HEK293 (cell line): ENCODE measurements at regions not wholly inside any gene's neighbourhood (a gene's known extent, or its start where the extent isn't known, plus 50 kb on each side); places are given as distances from the start of the nearest gene placed in this dataset.

ENCODE experiments used
- CTCF ChIA-PET: fragments of 350-600 bp; formaldehyde crosslinking; extraction: SDS; loops from one replicate; lab custom pipeline; 2021; ENCODE audit warnings: antibody characterized with exemption; lab: Yijun Ruan, JAX
- POLR2A ChIA-PET: fragments of 300-600 bp; formaldehyde crosslinking; extraction: SDS; loops from one replicate; lab custom pipeline; 2020; ENCODE audit warnings: antibody characterized with exemption, inconsistent platforms; lab: Yijun Ruan, JAX
- H3K27ac ChIP-seq: fragments of 200-500 bp; sonication (Bioruptor generic); 2 replicates; pipeline ENCODE4 v1.5.1; 2014; ENCODE audit warnings: low read depth, low read length, control low read depth, inconsistent platforms; ENCODE audit errors: extremely low read depth
- H3K36me3 ChIP-seq, 2 experiments: fragments of 200-500 bp in 1 of 2; sonication (Bioruptor generic) in 1 of 2; 1 replicate in 1 of 2; 2 replicates in 1 of 2; pipeline ENCODE4 v1.5.1; 2014 to 2017; ENCODE audit warnings: inconsistent platforms in 2 of 2, low read length in 2 of 2; ENCODE audit not compliant: control insufficient read depth in 2 of 2, insufficient read depth in 1 of 2
- H3K4me1 ChIP-seq: fragments of 200-500 bp; sonication (Bioruptor generic); 2 replicates; pipeline ENCODE4 v1.5.1; 2014; ENCODE audit warnings: mild to moderate bottlenecking, low read length, inconsistent platforms; ENCODE audit not compliant: control insufficient read depth, insufficient read depth
- H3K4me3 ChIP-seq: 2 replicates; pipeline ENCODE4 v1.5.1; 2011; ENCODE audit warnings: low read depth, mild to moderate bottlenecking, control low read depth, low read length, moderate library complexity
- H3K9me3 ChIP-seq: fragments of 200-500 bp; sonication (Bioruptor generic); 2 replicates; pipeline ENCODE4 v1.5.1; 2014; ENCODE audit warnings: low read depth, low read length, inconsistent platforms; ENCODE audit not compliant: control insufficient read depth, insufficient read depth
- KLF1 ChIP-seq: fragments of 450-650 bp; formaldehyde crosslinking; IDR thresholded peaks from 2 replicates; pipeline ENCODE4 v1.5.1; 2016; ENCODE audit warnings: missing biosample characterization, missing genetic modification characterization
- SCRT2 ChIP-seq: fragments of 450-650 bp; formaldehyde crosslinking; IDR thresholded peaks from 2 replicates; pipeline ENCODE4 v1.5.1; 2016; ENCODE audit warnings: missing biosample characterization, missing genetic modification characterization
- WT1 ChIP-seq: fragments of 450-650 bp; formaldehyde crosslinking; IDR thresholded peaks from 2 replicates; pipeline ENCODE4 v1.5.1; 2016; ENCODE audit warnings: missing biosample characterization, missing genetic modification characterization
- ZNF10 ChIP-seq: fragments of 450-650 bp; formaldehyde crosslinking; IDR thresholded peaks from 2 replicates; pipeline ENCODE4 v1.5.1; 2017; ENCODE audit warnings: missing biosample characterization, missing genetic modification characterization
- ZNF146 ChIP-seq: fragments of 450-650 bp; formaldehyde crosslinking; IDR thresholded peaks from 2 replicates; pipeline ENCODE4 v1.5.1; 2016; ENCODE audit warnings: missing biosample characterization, missing genetic modification characterization
- ZNF148 ChIP-seq: fragments of 450-650 bp; formaldehyde crosslinking; IDR thresholded peaks from 2 replicates; pipeline ENCODE4 v1.5.0; 2017; ENCODE audit warnings: missing biosample characterization, missing genetic modification characterization, borderline replicate concordance
- ZNF157 ChIP-seq: fragments of 450-650 bp; formaldehyde crosslinking; IDR thresholded peaks from 2 replicates; pipeline ENCODE4 v1.5.1; 2016; ENCODE audit warnings: missing biosample characterization, missing genetic modification characterization
- ZNF16 ChIP-seq: fragments of 450-650 bp; formaldehyde crosslinking; IDR thresholded peaks from 2 replicates; pipeline ENCODE4 v1.5.1; 2016; ENCODE audit warnings: low read depth, missing biosample characterization, missing genetic modification characterization
- ZNF202 ChIP-seq: fragments of 450-650 bp; formaldehyde crosslinking; IDR thresholded peaks from 2 replicates; pipeline ENCODE4 v1.5.1; 2016; ENCODE audit warnings: missing biosample characterization, missing genetic modification characterization, borderline replicate concordance
- ZNF24 ChIP-seq: fragments of 450-650 bp; formaldehyde crosslinking; IDR thresholded peaks from 2 replicates; pipeline ENCODE4 v1.5.1; 2016; ENCODE audit warnings: missing biosample characterization, missing genetic modification characterization
- ZNF404 ChIP-seq: fragments of 450-650 bp; formaldehyde crosslinking; IDR thresholded peaks from 2 replicates; pipeline ENCODE4 v1.5.1; 2017; ENCODE audit warnings: missing biosample characterization, missing genetic modification characterization
- ZNF416 ChIP-seq: fragments of 450-650 bp; formaldehyde crosslinking; IDR thresholded peaks from 2 replicates; pipeline ENCODE4 v1.5.1; 2016; ENCODE audit warnings: missing biosample characterization, missing genetic modification characterization
- ZNF423 ChIP-seq: fragments of 450-650 bp; formaldehyde crosslinking; IDR thresholded peaks from 2 replicates; pipeline ENCODE4 v1.5.1; 2016; ENCODE audit warnings: missing biosample characterization, missing genetic modification characterization
- ZNF555 ChIP-seq: fragments of 450-650 bp; formaldehyde crosslinking; conservative IDR thresholded peaks from 2 replicates; pipeline ENCODE4 v1.5.1; 2017; ENCODE audit warnings: missing biosample characterization, mild to moderate bottlenecking, missing genetic modification characterization, inconsistent platforms
- ZNF639 ChIP-seq: fragments of 450-650 bp; formaldehyde crosslinking; IDR thresholded peaks from 2 replicates; pipeline ENCODE4 v1.5.1; 2016; ENCODE audit warnings: missing biosample characterization, missing genetic modification characterization
- ZNF670 ChIP-seq: fragments of 450-650 bp; formaldehyde crosslinking; IDR thresholded peaks from 2 replicates; pipeline ENCODE4 v1.5.1; 2016; ENCODE audit warnings: missing biosample characterization, missing genetic modification characterization, low read depth
- ZNF768 ChIP-seq: fragments of 450-650 bp; formaldehyde crosslinking; IDR thresholded peaks from 2 replicates; pipeline ENCODE4 v1.5.1; 2018; ENCODE audit warnings: missing biosample characterization, mild to moderate bottlenecking, missing genetic modification characterization
- ZSCAN30 ChIP-seq: fragments of 450-650 bp; IDR thresholded peaks from 2 replicates; pipeline ENCODE4 v1.5.1; 2018; ENCODE audit warnings: missing biosample characterization, mild to moderate bottlenecking, missing genetic modification characterization, moderate library complexity
- TF ChIP-seq, protein P1 (sequence below): fragments of 450-650 bp; formaldehyde crosslinking; IDR thresholded peaks from 2 replicates; pipeline ENCODE4 v1.5.1; 2016; ENCODE audit warnings: missing biosample characterization, missing genetic modification characterization
- TF ChIP-seq, protein P2 (sequence below): fragments of 450-650 bp; formaldehyde crosslinking; IDR thresholded peaks from 2 replicates; pipeline ENCODE4 v1.5.1; 2017; ENCODE audit warnings: missing biosample characterization, missing genetic modification characterization
- TF ChIP-seq, protein P3 (sequence below): fragments of 450-650 bp; formaldehyde crosslinking; IDR thresholded peaks from 2 replicates; pipeline ENCODE4 v1.5.1; 2016; ENCODE audit warnings: missing biosample characterization, missing genetic modification characterization

DNA sequence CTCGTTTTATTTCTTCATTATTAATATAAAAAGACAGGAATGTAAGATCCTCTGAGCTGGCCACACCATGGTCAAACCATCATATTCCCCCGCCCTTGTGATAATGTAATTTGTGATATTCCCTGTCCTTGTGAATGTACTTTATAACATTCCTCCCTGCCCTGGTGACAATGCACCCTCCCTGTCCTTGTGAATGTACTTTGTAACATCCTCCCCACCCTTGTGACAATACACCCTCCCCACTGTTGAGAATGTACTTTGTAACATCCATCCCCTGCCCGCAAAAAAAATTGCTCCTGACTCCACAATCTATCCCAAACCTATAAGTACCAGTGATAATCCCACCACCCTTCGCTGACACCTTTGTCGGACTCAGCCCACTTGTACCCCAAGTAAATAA lies 211.0 kb downstream of the MBD2 start:
- H3K4me1 ChIP-seq: no peaks in the 10 kb centered on the region
- H3K9me3 ChIP-seq: no peaks in the 10 kb centered on the region
- no peak for TF ChIP-seq SCRT2
- no peak for TF ChIP-seq ZNF768
- TF ChIP-seq ZSCAN30 (tag by site-specific recombination): no peak
- no peak for TF ChIP-seq ZNF157 (tag by site-specific recombination)
- TF ChIP-seq, protein P1, sequence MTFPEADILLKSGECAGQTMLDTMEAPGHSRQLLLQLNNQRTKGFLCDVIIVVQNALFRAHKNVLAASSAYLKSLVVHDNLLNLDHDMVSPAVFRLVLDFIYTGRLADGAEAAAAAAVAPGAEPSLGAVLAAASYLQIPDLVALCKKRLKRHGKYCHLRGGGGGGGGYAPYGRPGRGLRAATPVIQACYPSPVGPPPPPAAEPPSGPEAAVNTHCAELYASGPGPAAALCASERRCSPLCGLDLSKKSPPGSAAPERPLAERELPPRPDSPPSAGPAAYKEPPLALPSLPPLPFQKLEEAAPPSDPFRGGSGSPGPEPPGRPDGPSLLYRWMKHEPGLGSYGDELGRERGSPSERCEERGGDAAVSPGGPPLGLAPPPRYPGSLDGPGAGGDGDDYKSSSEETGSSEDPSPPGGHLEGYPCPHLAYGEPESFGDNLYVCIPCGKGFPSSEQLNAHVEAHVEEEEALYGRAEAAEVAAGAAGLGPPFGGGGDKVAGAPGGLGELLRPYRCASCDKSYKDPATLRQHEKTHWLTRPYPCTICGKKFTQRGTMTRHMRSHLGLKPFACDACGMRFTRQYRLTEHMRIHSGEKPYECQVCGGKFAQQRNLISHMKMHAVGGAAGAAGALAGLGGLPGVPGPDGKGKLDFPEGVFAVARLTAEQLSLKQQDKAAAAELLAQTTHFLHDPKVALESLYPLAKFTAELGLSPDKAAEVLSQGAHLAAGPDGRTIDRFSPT (tag by site-specific recombination): no peak
- TF ChIP-seq ZNF416 (tag by site-specific recombination): no peak
- TF ChIP-seq ZNF423 (tag by site-specific recombination): no peak
- H3K27ac ChIP-seq: no peak overlapping the region
- H3K4me3 ChIP-seq: no peak overlapping the region
- POLR2A ChIA-PET: no interaction called here
- no peaks in the 10 kb centered on the region for H3K36me3 ChIP-seq
- CTCF ChIA-PET: no interaction called here

- ChIA-PET POLR2A (no interaction called here), CTCF (no interaction called here)
- Histone ChIP-seq H3K27ac (no peak overlapping the region), H3K9me3 (no peaks in the 10 kb centered on the region), H3K4me1 (no peaks in the 10 kb centered on the region), H3K36me3 (no peaks in the 10 kb centered on the region), H3K4me3 (no peak overlapping the region)
- no peak for TF ChIP-seq ZNF16 (tag by site-specific recombination)
- TF ChIP-seq ZNF555 (tag by site-specific recombination): no peak
- TF ChIP-seq ZNF670 (tag by site-specific recombination): no peak
- TF ChIP-seq ZNF639 (tag by site-specific recombination): no peak
- no peak for TF ChIP-seq KLF1
- TF ChIP-seq ZNF146 (tag by site-specific recombination): no peak
- TF ChIP-seq, protein P2, sequence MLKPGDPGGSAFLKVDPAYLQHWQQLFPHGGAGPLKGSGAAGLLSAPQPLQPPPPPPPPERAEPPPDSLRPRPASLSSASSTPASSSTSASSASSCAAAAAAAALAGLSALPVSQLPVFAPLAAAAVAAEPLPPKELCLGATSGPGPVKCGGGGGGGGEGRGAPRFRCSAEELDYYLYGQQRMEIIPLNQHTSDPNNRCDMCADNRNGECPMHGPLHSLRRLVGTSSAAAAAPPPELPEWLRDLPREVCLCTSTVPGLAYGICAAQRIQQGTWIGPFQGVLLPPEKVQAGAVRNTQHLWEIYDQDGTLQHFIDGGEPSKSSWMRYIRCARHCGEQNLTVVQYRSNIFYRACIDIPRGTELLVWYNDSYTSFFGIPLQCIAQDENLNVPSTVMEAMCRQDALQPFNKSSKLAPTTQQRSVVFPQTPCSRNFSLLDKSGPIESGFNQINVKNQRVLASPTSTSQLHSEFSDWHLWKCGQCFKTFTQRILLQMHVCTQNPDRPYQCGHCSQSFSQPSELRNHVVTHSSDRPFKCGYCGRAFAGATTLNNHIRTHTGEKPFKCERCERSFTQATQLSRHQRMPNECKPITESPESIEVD (tag by site-specific recombination): no peak
- TF ChIP-seq, protein P3, sequence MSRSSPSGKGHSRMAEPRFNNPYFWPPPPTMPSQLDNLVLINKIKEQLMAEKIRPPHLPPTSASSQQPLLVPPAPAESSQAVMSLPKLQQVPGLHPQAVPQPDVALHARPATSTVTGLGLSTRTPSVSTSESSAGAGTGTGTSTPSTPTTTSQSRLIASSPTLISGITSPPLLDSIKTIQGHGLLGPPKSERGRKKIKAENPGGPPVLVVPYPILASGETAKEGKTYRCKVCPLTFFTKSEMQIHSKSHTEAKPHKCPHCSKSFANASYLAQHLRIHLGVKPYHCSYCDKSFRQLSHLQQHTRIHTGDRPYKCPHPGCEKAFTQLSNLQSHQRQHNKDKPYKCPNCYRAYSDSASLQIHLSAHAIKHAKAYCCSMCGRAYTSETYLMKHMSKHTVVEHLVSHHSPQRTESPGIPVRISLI: no peak
- TF ChIP-seq ZNF148 (tag by site-specific recombination): no peak
- no peak for TF ChIP-seq WT1
- no peak for TF ChIP-seq ZNF24 (tag by site-specific recombination)
- no peak for TF ChIP-seq ZNF202 (tag by site-specific recombination)
- no peak for TF ChIP-seq ZNF404 (tag by site-specific recombination)
- TF ChIP-seq ZNF10 (tag by site-specific recombination): no peak
Observed at GRCh38 chr18:54004828-54005227, 219.6 kb downstream of the MBD2 start.
